K562 (cell line): ENCODE measurements at regions not wholly inside any gene's neighbourhood (a gene's known extent, or its start where the extent isn't known, plus 50 kb on each side); places are given as distances from the start of the nearest gene placed in this dataset.

Source experiments
- ATAC-seq: fragments of 200-7000 bp; cut with Tn5 transposase; 3 replicates; pipeline ENCODE4 v1.9.1; 2020; ENCODE audit warnings: moderate library complexity
- BruUV-seq: library from RNA; stranded (reverse); fragments of 400-500 nt; replicated peaks from 2 replicates; lab custom pipeline; 2021; lab: Mats Ljungman, UMichigan
- CTCF ChIA-PET: fragments of 300-600 bp; formaldehyde crosslinking; extraction: SDS; loops from one replicate; lab custom pipeline; 2021; ENCODE audit warnings: low intra/inter-chr PET ratio; lab: Yijun Ruan, JAX
- POLR2A ChIA-PET: fragments of 300-600, 350-650 bp; sonication (Branson Sonifier 250); formaldehyde crosslinking; extraction: SDS; loops from one replicate; lab custom pipeline; 2021; ENCODE audit warnings: antibody characterized with exemption, inconsistent platforms; lab: Yijun Ruan, JAX
- DNase-seq, 4 experiments: peaks; one replicate each; pipeline versions ENCODE4 v3.0.0 to v3.0.0-alpha.2; 2011 to 2018; ENCODE audit warnings: low spot score in 3 of 4, mixed read lengths in 3 of 4; ENCODE audit errors: extremely low read depth in 1 of 4
- FAIRE-seq: peaks from 2 replicates; lab custom pipeline; 2011; peaks lifted over from hg19 to GRCh38; lab: Jason Lieb, UNC
- H2AFZ ChIP-seq: 2 replicates; pipeline ENCODE4 v1.6.0; 2011; ENCODE audit warnings: low read depth, low read length, control low read depth, inconsistent platforms
- H3K27ac ChIP-seq: fragments of 200-600 bp; 3 replicates; pipeline ENCODE4 v1.8.0; 2011; ENCODE audit warnings: low read depth, mild to moderate bottlenecking, control low read depth, inconsistent platforms, low read length, moderate library complexity, mixed read lengths; ENCODE audit errors: extremely low read depth
- H3K27me3 ChIP-seq, 2 experiments: fragments of 300-600 bp in 1 of 2; 2 replicates in 1 of 2; 3 replicates in 1 of 2; pipeline versions ENCODE4 v1.6.0 to v1.8.0; 2011; ENCODE audit warnings: inconsistent platforms in 2 of 2, low read length in 2 of 2, mild to moderate bottlenecking in 1 of 2, mixed read lengths in 1 of 2, moderate library complexity in 1 of 2; ENCODE audit not compliant: control insufficient read depth in 2 of 2, insufficient read depth in 2 of 2
- H3K36me3 ChIP-seq: fragments of 300-600 bp; 3 replicates; pipeline ENCODE4 v1.8.0; 2011; ENCODE audit warnings: mild to moderate bottlenecking, low read length, inconsistent platforms; ENCODE audit not compliant: control insufficient read depth, insufficient read depth
- H3K4me1 ChIP-seq, 2 experiments: fragments of 200-600 bp in 1 of 2; replicated peaks in 1 of 2; 2 replicates in 1 of 2; 3 replicates in 1 of 2; pipeline versions ENCODE4 v1.5.1 to v1.8.0; 2011; ENCODE audit warnings: inconsistent platforms in 2 of 2, low read length in 2 of 2, mild to moderate bottlenecking in 1 of 2, mixed read lengths in 1 of 2, moderate library complexity in 1 of 2; ENCODE audit not compliant: control insufficient read depth in 2 of 2, insufficient read depth in 2 of 2
- H3K4me2 ChIP-seq: 2 replicates; pipeline ENCODE4 v1.6.1; 2011; ENCODE audit warnings: low read length, control low read depth, inconsistent platforms, mixed read lengths; ENCODE audit not compliant: insufficient read depth
- H3K4me3 ChIP-seq: fragments of 200-600 bp; sonication (generic), shearing (Covaris generic); 2 replicates; pipeline ENCODE4 v1.5.1; 2016; ENCODE audit warnings: control low read depth, inconsistent platforms
- H3K79me2 ChIP-seq: fragments of 200-600 bp; 3 replicates; pipeline ENCODE4 v1.8.0; 2011; ENCODE audit warnings: low read length, inconsistent platforms; ENCODE audit not compliant: control insufficient read depth, insufficient read depth
- H3K9ac ChIP-seq, 2 experiments: 2 replicates each; pipeline versions ENCODE4 v1.6.0 to v1.6.1; 2011; ENCODE audit warnings: low read depth in 2 of 2, low read length in 2 of 2, control low read depth in 1 of 2, inconsistent platforms in 1 of 2, mild to moderate bottlenecking in 1 of 2, mixed read lengths in 1 of 2; ENCODE audit not compliant: insufficient read depth in 1 of 2
- H3K9me1 ChIP-seq: one replicate; pipeline ENCODE4 v1.6.0; 2011; ENCODE audit warnings: inconsistent platforms, mild to moderate bottlenecking, low read length, moderate library complexity; ENCODE audit not compliant: control insufficient read depth, insufficient read depth
- H3K9me3 ChIP-seq: replicated peaks from 2 replicates; pipeline ENCODE4 v1.5.1; 2011; ENCODE audit warnings: low read depth, low read length, inconsistent platforms; ENCODE audit not compliant: control insufficient read depth, insufficient read depth
- H4K20me1 ChIP-seq: replicated peaks from 2 replicates; pipeline ENCODE4 v1.6.1; 2011; ENCODE audit warnings: low read length, inconsistent platforms, mixed read lengths; ENCODE audit not compliant: control insufficient read depth, insufficient read depth
- CHD1 ChIP-seq: fragments of 200-600 bp; sonication (generic); IDR thresholded peaks from one replicate; pipeline ENCODE4 v1.6.1; 2012; ENCODE audit warnings: mild to moderate bottlenecking, moderate library complexity, low read length, inconsistent platforms
- CREB5 ChIP-seq: fragments of 250-450 bp; sonication (Bioruptor Pico); IDR thresholded peaks from 2 replicates; pipeline ENCODE4 v1.5.0; 2020; ENCODE audit warnings: mild to moderate bottlenecking
- KLF6 ChIP-seq: fragments of 250-450 bp; sonication (Bioruptor Pico); IDR thresholded peaks from 2 replicates; pipeline ENCODE4 v1.4.0; 2020; ENCODE audit warnings: mild to moderate bottlenecking, moderate library complexity, borderline replicate concordance
- MAFG ChIP-seq: fragments of 450-650 bp; conservative IDR thresholded peaks from 2 replicates; pipeline ENCODE4 v1.6.1; 2016; ENCODE audit warnings: missing genetic modification characterization, missing compliant biosample characterization
- MTA2 ChIP-seq: fragments of 450-650 bp; IDR thresholded peaks from 2 replicates; pipeline ENCODE4 v1.6.1; 2016; ENCODE audit warnings: low read depth
- OTX1 ChIP-seq: fragments of 450-650 bp; formaldehyde crosslinking; IDR thresholded peaks from 2 replicates; pipeline ENCODE4 v1.4.0; 2022; ENCODE audit warnings: mild to moderate bottlenecking
- POLR2G ChIP-seq: fragments of 200-400 bp; formaldehyde crosslinking; IDR thresholded peaks from 2 replicates; pipeline ENCODE4 v1.6.1; 2017; ENCODE audit warnings: low read depth, mild to moderate bottlenecking, antibody characterized with exemption, low read length, moderate library complexity
- PTBP1 ChIP-seq: fragments of 200-400 bp; formaldehyde crosslinking; IDR thresholded peaks from 2 replicates; pipeline ENCODE4 v1.6.1; 2017; ENCODE audit warnings: low read depth, low read length
- SETDB1 ChIP-seq: IDR thresholded peaks from one replicate; pipeline ENCODE4 v1.6.1; 2012; ENCODE audit warnings: low read length, control low read depth, inconsistent platforms
- SRSF1 ChIP-seq: fragments of 200-400 bp; formaldehyde crosslinking; IDR thresholded peaks from 2 replicates; pipeline ENCODE4 v1.6.1; 2017; ENCODE audit warnings: mild to moderate bottlenecking, low read depth, low read length, moderate library complexity
- TEAD4 ChIP-seq, 2 experiments: sonication (generic) in 1 of 2; formaldehyde crosslinking in 1 of 2; IDR thresholded peaks; 2 replicates each; pipeline versions ENCODE4 v1.6.1 to v1.8.0; 2012 to 2022; ENCODE audit warnings: borderline replicate concordance in 1 of 2, inconsistent platforms in 1 of 2, low read length in 1 of 2, mild to moderate bottlenecking in 1 of 2, missing genetic modification reagents in 1 of 2
- ZNF778 ChIP-seq: fragments of 450-650 bp; formaldehyde crosslinking; IDR thresholded peaks from 2 replicates; pipeline ENCODE4 v1.4.0; 2020; ENCODE audit warnings: mild to moderate bottlenecking, moderate library complexity
- WGBS: fragments of 100-300 bp; shearing (Covaris generic); methylation state at CpG from one replicate; pipeline ENCODE4 v1.1.6; 2016; ENCODE audit warnings: low coverage, mixed read lengths; ENCODE audit not compliant: insufficient coverage; ENCODE audit errors: missing lambda C conversion rate; 5-methylcytosine and 5-hydroxymethylcytosine counted together
- in situ Hi-C: fragments of 300-500 bp; cut with MboI; formaldehyde crosslinking; loops from 4 replicates; pipeline ENCODE4 v1.15.0; 2018; ENCODE audit warnings: inconsistent platforms, mixed read lengths
- intact Hi-C: fragments of 100-400 bp; cut with micrococcal nuclease; formaldehyde crosslinking; loops from 2 replicates; pipeline ENCODE4 v1.14.2; 2022

DNA sequence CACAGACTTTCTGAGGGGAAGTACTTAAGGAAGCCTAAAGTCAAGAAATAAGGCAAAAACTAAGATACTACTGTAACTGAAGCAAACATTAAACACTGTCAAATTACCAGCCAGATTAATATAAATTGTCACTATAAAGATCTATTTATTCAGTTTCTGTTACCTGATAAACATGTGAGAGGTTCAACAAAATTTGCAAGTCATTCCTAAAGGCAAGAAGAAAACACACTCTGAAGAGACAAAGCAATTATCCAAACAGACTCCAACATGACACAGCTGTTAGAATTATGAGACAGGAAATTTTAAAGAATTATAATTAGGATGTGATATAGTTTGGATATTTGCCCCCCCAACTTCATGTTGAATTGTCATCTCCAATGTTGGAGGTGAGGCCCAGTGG is 140.4 kb upstream of the COL3A1 start:
- no peak overlapping the region for H3K4me2 ChIP-seq
- H3K4me3 ChIP-seq, result no peak overlapping the region
- 0 out of 2 replicates have a peak, but pooled peaks cover 2% of the 10 kb centered on the region for H3K9me3 ChIP-seq
- FAIRE-seq (no peak), ATAC-seq (no peak), DNase-seq (no peak)
- in situ Hi-C loops (no loop called here), intact Hi-C loops (no loop called here)
- H3K79me2 ChIP-seq, result no peaks in the 10 kb centered on the region
- ChIA-PET CTCF (no interaction called here), POLR2A (no interaction called here)
- H3K9ac ChIP-seq, result no peak overlapping the region
- H3K4me1 ChIP-seq, result no peaks in the 10 kb centered on the region
- TF ChIP-seq OTX1 (CRISPR knock-in tag) (no peak), MAFG (peak; percentile 16; the same call in 1 of the 2 replicates), CREB5 (no peak), POLR2G (no peak), TEAD4 (IDR thresholded peaks at IDR 0.05; ENCODE audit: low read length) (no peak), TEAD4 (CRISPR knock-in tag; IDR thresholded peaks at IDR 0.05; ENCODE audit: borderline replicate concordance) (no peak)
- no peaks in the 10 kb centered on the region for H4K20me1 ChIP-seq
- no peak overlapping the region for H3K27ac ChIP-seq
- BruUV-seq, result no TSS peak
- no peaks in the 10 kb centered on the region for H3K36me3 ChIP-seq
- no peaks in the 10 kb centered on the region for H3K9me1 ChIP-seq
- no peak overlapping the region for H2AFZ ChIP-seq
- H3K27me3 ChIP-seq, result no peaks in the 10 kb centered on the region

DNA sequence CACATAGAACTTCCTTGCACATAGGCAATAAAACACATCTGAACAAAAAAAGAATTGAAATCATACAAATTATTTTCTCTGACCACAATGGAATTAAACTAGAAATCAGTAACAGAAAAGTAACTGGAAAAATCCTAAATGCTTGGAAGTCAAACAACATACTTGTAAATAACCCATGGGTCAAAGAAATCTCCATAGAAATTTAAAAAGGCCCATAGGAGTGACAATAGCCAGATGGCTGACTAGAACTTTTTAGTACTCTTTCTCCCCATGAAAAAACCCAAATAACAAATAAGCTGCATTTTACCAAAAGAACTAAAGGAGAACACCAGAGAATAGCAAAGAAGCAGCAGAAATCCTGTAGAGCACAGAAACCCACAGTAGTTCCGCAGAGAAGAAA is 139.2 kb upstream of the COL3A1 start:
- Histone ChIP-seq H2AFZ (no peak overlapping the region), H3K79me2 (no peaks in the 10 kb centered on the region), H4K20me1 (no peaks in the 10 kb centered on the region), H3K9me3 (0 out of 2 replicates have a peak, but pooled peaks cover 2% of the 10 kb centered on the region), H3K4me2 (no peak overlapping the region), H3K4me3 (no peak overlapping the region), H3K9me1 (no peaks in the 10 kb centered on the region), H3K4me1 (no peaks in the 10 kb centered on the region), H3K9ac (no peak overlapping the region), H3K36me3 (no peaks in the 10 kb centered on the region), H3K27ac (no peak overlapping the region), H3K27me3 (no peaks in the 10 kb centered on the region)
- in situ Hi-C loops (no loop called here), intact Hi-C loops (no loop called here)
- ChIA-PET CTCF (no interaction called here), POLR2A (no interaction called here)
- 0% methylated on average over 1 of the region's 1 CpG for WGBS
- TF ChIP-seq SETDB1 (no peak), SRSF1 (no peak), MTA2 (no peak), KLF6 (CRISPR knock-in tag) (no peak), CHD1 (no peak), ZNF778 (CRISPR knock-in tag) (no peak), PTBP1 (no peak)
- no peak for FAIRE-seq
- DNase-seq, result no peak
- BruUV-seq, result no TSS peak
- ATAC-seq, result no peak
